ENCODE measurements at regions not wholly inside any gene's neighbourhood (a gene's known extent, or its start where the extent isn't known, plus 50 kb on each side); places are given as distances from the start of the nearest gene placed in this dataset.

DNA sequence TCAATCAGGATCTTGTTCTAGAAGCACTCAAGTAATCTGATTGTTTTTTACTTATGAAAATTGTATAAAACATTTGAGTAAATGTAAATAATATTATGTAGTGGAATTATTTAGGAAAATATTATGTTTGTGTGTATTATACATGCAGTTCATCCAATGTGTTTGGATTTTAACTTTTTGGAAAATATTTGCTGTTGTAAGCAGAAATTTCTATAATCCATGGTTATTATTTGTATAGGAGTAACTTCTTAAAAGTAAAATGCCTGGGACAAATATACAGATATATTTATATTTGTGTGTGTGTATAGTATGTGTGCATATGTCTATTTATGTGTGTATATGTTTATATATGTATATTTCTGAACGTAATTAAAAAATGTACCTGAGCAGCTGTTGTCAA is 1394.6 kb upstream of the AGA start:
- no peak overlapping the region for H3K27ac ChIP-seq (ENCODE audit: poor library complexity, severe bottlenecking)
- TF ChIP-seq, protein P1, sequence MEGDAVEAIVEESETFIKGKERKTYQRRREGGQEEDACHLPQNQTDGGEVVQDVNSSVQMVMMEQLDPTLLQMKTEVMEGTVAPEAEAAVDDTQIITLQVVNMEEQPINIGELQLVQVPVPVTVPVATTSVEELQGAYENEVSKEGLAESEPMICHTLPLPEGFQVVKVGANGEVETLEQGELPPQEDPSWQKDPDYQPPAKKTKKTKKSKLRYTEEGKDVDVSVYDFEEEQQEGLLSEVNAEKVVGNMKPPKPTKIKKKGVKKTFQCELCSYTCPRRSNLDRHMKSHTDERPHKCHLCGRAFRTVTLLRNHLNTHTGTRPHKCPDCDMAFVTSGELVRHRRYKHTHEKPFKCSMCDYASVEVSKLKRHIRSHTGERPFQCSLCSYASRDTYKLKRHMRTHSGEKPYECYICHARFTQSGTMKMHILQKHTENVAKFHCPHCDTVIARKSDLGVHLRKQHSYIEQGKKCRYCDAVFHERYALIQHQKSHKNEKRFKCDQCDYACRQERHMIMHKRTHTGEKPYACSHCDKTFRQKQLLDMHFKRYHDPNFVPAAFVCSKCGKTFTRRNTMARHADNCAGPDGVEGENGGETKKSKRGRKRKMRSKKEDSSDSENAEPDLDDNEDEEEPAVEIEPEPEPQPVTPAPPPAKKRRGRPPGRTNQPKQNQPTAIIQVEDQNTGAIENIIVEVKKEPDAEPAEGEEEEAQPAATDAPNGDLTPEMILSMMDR (IDR thresholded peaks at IDR 0.05; ENCODE audit: poor library complexity, severe bottlenecking), result no peak

GRCh38 chr4:178838776-178839175 is 1396.5 kb upstream of the AGA start:
- TF ChIP-seq, protein P1 (IDR thresholded peaks at IDR 0.05; ENCODE audit: poor library complexity, severe bottlenecking), result no peak
- H3K4me3 ChIP-seq (ENCODE audit: severe bottlenecking), result no peak overlapping the region
- DNase-seq (ENCODE audit: low spot score) (no peak), ATAC-seq (ENCODE audit: low read depth) (no peak)
- no peak overlapping the region for H3K27ac ChIP-seq (ENCODE audit: poor library complexity, severe bottlenecking)
- H3K4me1 ChIP-seq (ENCODE audit: insufficient read depth, poor library complexity, severe bottlenecking), result no peaks in the 10 kb centered on the region
- H3K36me3 ChIP-seq (ENCODE audit: low read depth), result no peaks in the 10 kb centered on the region
- no peaks in the 10 kb centered on the region for H3K27me3 ChIP-seq (ENCODE audit: insufficient read depth, poor library complexity, severe bottlenecking)
- no peaks in the 10 kb centered on the region for H3K9me3 ChIP-seq (ENCODE audit: severe bottlenecking)

More for the DNA sequence above, 1394.6 kb upstream of the AGA start:
- H3K9me3 ChIP-seq (ENCODE audit: severe bottlenecking), result no peaks in the 10 kb centered on the region
- no peak for DNase-seq (ENCODE audit: low spot score)
- no peak for ATAC-seq (ENCODE audit: low read depth)
- H3K4me1 ChIP-seq (ENCODE audit: insufficient read depth, poor library complexity, severe bottlenecking), result no peaks in the 10 kb centered on the region
- H3K4me3 ChIP-seq (ENCODE audit: severe bottlenecking), result no peak overlapping the region
- H3K27me3 ChIP-seq (ENCODE audit: insufficient read depth, poor library complexity, severe bottlenecking), result no peaks in the 10 kb centered on the region
- H3K36me3 ChIP-seq (ENCODE audit: low read depth), result no peaks in the 10 kb centered on the region

DNA sequence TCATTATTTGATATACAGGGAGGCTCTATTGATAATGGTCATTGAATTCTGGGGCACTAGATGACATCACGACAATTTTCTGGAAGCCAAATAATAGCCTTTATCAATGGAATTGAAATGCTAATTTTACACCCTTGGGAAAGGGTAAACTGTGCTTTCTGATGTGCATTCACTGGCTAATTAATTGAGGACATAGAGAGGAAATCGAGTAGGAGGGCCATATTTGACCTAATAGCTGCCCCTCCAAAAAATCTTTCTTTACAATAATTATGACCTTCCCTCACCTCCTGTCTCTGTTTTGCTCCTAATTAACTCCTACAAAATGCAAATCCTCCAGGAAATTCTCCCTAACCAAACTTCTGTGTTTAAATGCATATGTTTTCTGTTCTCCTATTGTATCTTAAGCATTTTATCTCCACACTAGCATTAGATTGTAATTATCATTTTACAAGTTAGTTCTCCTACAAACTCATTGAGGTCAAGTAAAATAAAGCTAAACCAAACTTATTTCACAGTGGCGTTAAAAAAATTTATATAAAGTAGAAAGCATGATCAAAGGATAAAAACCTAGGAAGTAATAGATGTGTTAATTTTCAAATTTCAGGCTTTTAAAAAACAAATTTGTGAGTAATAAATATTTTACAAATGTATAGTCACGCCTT is 1414.0 kb upstream of the AGA start:
- no peak for ATAC-seq (ENCODE audit: low read depth)
- TF ChIP-seq, protein P1 (IDR thresholded peaks at IDR 0.05; ENCODE audit: poor library complexity, severe bottlenecking), result no peak
- H3K4me1 ChIP-seq (ENCODE audit: insufficient read depth, poor library complexity, severe bottlenecking), result no peaks in the 10 kb centered on the region
- H3K27ac ChIP-seq (ENCODE audit: poor library complexity, severe bottlenecking), result no peak overlapping the region
- H3K36me3 ChIP-seq (ENCODE audit: low read depth), result no peaks in the 10 kb centered on the region
- H3K9me3 ChIP-seq (ENCODE audit: severe bottlenecking), result no peaks in the 10 kb centered on the region
- H3K27me3 ChIP-seq (ENCODE audit: insufficient read depth, poor library complexity, severe bottlenecking), result no peaks in the 10 kb centered on the region
- no peak for DNase-seq (ENCODE audit: low spot score)
- H3K4me3 ChIP-seq (ENCODE audit: severe bottlenecking), result no peak overlapping the region

GRCh38 chr4:178871476-178871875 is 1429.2 kb upstream of the AGA start:
- no peaks in the 10 kb centered on the region for H3K27me3 ChIP-seq (ENCODE audit: insufficient read depth, poor library complexity, severe bottlenecking)
- no peaks in the 10 kb centered on the region for H3K36me3 ChIP-seq (ENCODE audit: low read depth)
- no peaks in the 10 kb centered on the region for H3K4me1 ChIP-seq (ENCODE audit: insufficient read depth, poor library complexity, severe bottlenecking)
- no peak overlapping the region for H3K27ac ChIP-seq (ENCODE audit: poor library complexity, severe bottlenecking)
- no peak for DNase-seq (ENCODE audit: low spot score)
- TF ChIP-seq, protein P1 (IDR thresholded peaks at IDR 0.05; ENCODE audit: poor library complexity, severe bottlenecking), result no peak
- H3K4me3 ChIP-seq (ENCODE audit: severe bottlenecking), result no peak overlapping the region
- no peaks in the 10 kb centered on the region for H3K9me3 ChIP-seq (ENCODE audit: severe bottlenecking)
- no peak for ATAC-seq (ENCODE audit: low read depth)

DNA sequence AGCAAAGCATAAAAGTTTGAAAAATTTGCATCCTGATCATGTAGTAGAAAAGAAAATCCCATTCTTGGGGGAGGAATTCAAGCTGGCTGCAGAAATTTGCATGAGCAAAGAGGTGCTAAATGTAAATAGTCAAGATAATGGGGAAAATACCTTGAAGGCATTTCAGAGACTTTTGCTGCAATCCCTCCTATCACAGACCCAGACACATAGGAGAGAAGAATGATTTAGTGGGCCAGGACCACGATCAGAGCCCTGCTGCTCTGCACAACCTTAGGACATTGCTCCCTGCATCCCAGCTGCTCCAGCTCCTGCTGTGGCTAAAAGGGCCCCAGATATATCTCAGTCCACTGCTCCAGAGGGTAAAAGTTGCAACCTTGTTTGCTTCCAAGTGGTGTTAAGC is 1439.7 kb upstream of the AGA start:
- no peak overlapping the region for H3K4me3 ChIP-seq (ENCODE audit: severe bottlenecking)
- TF ChIP-seq, protein P1 (IDR thresholded peaks at IDR 0.05; ENCODE audit: poor library complexity, severe bottlenecking), result no peak
- no peaks in the 10 kb centered on the region for H3K9me3 ChIP-seq (ENCODE audit: severe bottlenecking)
- H3K36me3 ChIP-seq (ENCODE audit: low read depth), result no peaks in the 10 kb centered on the region
- H3K27me3 ChIP-seq (ENCODE audit: insufficient read depth, poor library complexity, severe bottlenecking), result no peaks in the 10 kb centered on the region
- DNase-seq (ENCODE audit: low spot score) (no peak), ATAC-seq (ENCODE audit: low read depth) (no peak)
- no peak overlapping the region for H3K27ac ChIP-seq (ENCODE audit: poor library complexity, severe bottlenecking)
- no peaks in the 10 kb centered on the region for H3K4me1 ChIP-seq (ENCODE audit: insufficient read depth, poor library complexity, severe bottlenecking)

Data from RWPE2 (cell line).